ENCODE measurements at regions not wholly inside any gene's neighbourhood (a gene's known extent, or its start where the extent isn't known, plus 50 kb on each side); places are given as distances from the start of the nearest gene placed in this dataset.
"Not testable (repeated sequence)": the region's sequence is repeated elsewhere in the genome, so short reads cannot be mapped to it uniquely, and the experiment has no call there.

- no peak for DNase-seq
Measured at GRCh38 chrX:1053072-1053471, 159.4 kb downstream of the CRLF2 start.

GRCh38 chrX:1052021-1052420 is 160.4 kb downstream of the CRLF2 start:
- no peak for DNase-seq

GRCh38 chrX:1051421-1051820 is 161.0 kb downstream of the CRLF2 start:
- DNase-seq: no peak

GRCh38 chrX:1045680-1046314 is 166.7 kb downstream of the CRLF2 start:
- DNase-seq: no peak

GRCh38 chrX:1041091-1041490 is 171.4 kb downstream of the CRLF2 start:
- DNase-seq: no peak

- DNase-seq: not testable (repeated sequence)
Measured at GRCh38 chrX:1035931-1036330, 176.5 kb downstream of the CRLF2 start.

- DNase-seq: no peak
Measured at GRCh38 chrX:1035206-1035605, 177.2 kb downstream of the CRLF2 start.

- DNase-seq: no peak
Measured at GRCh38 chrX:1034717-1035116, 177.7 kb downstream of the CRLF2 start.

- no peak for DNase-seq
Measured at GRCh38 chrX:1031521-1032430, 180.7 kb downstream of the CRLF2 start.

- no peak for DNase-seq
Measured at GRCh38 chrX:1029494-1029893, 183.0 kb downstream of the CRLF2 start.

- no peak for DNase-seq
Measured at GRCh38 chrX:1027680-1028079, 184.8 kb downstream of the CRLF2 start.

GRCh38 chrX:1027133-1027532 is 185.3 kb downstream of the CRLF2 start:
- peak in 1 of 2 donors; percentile 13 for DNase-seq

GRCh38 chrX:1026263-1027015 is 186.0 kb downstream of the CRLF2 start:
- peak in 1 of 2 donors; percentile 25 for DNase-seq

- DNase-seq: no peak
Measured at GRCh38 chrX:1025413-1025812, 187.0 kb downstream of the CRLF2 start.

GRCh38 chrX:1023676-1024075 is 188.8 kb downstream of the CRLF2 start:
- no peak for DNase-seq

- DNase-seq: not testable (repeated sequence)
Measured at GRCh38 chrX:1021314-1021993, 191.0 kb downstream of the CRLF2 start.

- DNase-seq: no peak
Measured at GRCh38 chrX:1020634-1021166, 191.7 kb downstream of the CRLF2 start.

- not testable (repeated sequence) for DNase-seq
Measured at GRCh38 chrX:1016926-1017325, 195.5 kb downstream of the CRLF2 start.

- DNase-seq: not testable (repeated sequence)
Measured at GRCh38 chrX:1016281-1016680, 196.2 kb downstream of the CRLF2 start.

- no peak for DNase-seq
Measured at GRCh38 chrX:1012678-1013300, 199.7 kb downstream of the CRLF2 start.

GRCh38 chrX:1011691-1012283 is 200.7 kb downstream of the CRLF2 start:
- no peak for DNase-seq

GRCh38 chrX:1009771-1010170 is 202.7 kb downstream of the CRLF2 start:
- no peak for DNase-seq
